IPS-NIHi7 (cell line): ENCODE measurements at regions not wholly inside any gene's neighbourhood (a gene's known extent, or its start where the extent isn't known, plus 50 kb on each side); places are given as distances from the start of the nearest gene placed in this dataset.
"Not testable (repeated sequence)": the region's sequence is repeated elsewhere in the genome, so short reads cannot be mapped to it uniquely, and the experiment has no call there.

Source experiments
- DNase-seq: peaks from one replicate; pipeline ENCODE4 v3.0.0; 2012; ENCODE audit warnings: mixed read lengths; ENCODE audit errors: extremely low spot score

DNA sequence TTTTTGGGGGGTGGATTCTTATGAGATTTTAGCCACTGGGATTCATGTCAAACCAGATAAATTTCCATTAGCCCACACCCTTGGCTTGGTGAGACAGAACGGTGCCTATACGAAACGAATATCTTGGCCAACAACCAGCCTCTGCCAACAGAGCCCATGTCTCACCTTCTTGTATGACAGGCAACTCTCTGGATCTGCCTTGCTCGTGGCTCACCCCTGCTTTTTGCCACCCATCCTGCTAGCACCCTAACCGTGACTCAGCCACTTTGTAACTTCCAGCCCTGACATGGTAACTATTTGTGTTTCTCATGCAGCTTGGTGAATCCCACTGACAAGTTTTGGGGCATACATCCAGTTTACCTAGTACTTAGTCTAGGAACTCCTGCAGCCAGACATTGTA lies 457.0 kb downstream of the SPATA31D1 start:
- no peak for DNase-seq

GRCh38 chr9:82447343-82447742 lies 458.8 kb downstream of the SPATA31D1 start:
- no peak for DNase-seq

DNA sequence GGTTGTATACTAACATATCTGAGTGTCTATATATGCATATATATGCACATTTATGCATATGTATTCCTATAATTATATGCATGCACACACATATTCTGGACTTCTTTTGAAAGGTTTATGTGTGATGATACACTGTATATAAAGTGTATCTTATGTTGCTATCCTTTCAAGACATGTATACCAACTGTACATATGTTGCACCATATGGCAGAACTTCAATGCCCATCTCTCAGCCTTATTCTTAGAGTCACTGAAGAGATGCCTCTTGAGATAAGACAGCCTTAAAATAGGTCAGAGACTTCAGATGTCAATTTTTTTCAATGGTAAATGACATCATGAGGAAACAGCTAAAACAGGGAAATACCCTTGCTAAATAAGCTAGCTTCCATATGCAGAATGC lies 461.4 kb downstream of the SPATA31D1 start:
- no peak for DNase-seq

DNA sequence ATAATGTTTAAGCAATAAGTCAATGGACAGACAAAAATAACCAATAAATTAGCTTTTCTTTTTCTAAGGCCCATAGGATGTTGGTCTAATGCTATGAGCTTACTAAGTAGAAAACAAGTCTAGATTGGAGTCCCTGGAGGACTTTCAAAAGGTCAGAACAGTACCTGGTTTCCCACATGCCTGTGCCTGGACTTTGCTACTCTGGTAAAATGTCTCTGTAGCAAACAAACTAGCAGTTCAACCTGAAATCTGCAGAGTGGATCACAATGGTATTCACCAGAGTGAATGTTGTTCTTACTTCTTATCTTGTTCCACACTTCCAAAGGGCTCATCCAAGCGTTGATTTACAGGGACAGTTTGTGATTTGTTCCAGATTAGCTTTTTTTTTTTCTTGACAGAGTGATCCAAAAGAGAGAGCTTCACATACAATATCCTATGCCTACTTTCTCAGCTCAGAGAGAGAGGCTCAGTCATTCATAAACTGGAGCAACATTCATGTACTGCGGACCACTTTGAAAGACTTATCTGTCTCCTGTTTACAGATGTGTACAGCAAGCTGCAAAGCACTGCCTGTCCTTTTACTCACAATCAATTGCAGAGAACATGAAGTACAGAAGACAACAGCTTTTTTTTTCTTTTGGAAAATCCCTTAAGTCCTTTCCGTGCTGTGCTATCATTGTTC lies 466.1 kb downstream of the SPATA31D1 start:
- DNase-seq: no peak

DNA sequence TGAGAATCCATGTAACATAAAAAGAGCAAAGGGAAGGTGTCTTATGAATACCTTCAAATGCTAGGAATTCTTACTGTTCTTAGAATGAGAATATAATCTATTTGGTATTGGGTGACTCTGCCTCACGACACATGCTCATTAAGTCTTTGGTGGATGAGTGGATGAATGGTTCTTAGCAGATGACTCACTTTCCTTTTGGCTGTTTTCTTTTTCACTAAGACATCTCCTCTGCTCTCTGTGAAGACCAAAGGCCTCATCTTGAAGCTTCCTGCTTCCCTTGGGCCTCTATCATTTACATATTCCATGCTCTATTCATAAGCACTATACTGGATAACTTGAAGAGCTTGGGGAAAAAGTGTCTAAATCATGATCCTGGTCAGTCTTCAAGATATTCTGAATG lies 468.1 kb downstream of the SPATA31D1 start:
- no peak for DNase-seq

DNA sequence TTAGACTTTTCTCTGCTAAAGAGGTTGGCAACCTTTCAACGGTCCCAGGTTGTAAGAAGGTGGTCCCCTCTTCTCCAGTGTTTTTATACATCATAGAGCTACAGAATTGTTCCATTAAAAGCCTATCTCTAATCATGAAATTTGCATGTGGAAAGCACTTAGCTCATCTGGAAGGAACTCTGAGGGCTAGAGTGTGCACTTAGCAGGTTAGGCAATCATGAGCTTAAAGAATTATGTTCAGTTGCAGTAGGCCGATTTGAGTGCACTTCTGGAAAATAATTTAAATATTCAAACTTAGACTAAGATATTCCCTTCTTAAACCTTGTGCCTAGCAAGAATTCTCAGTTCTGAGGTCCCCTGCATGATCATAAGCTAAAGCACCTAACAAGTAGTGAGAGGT lies 468.7 kb downstream of the SPATA31D1 start:
- DNase-seq: no peak

GRCh38 chr9:82457891-82458290 lies 469.3 kb downstream of the SPATA31D1 start:
- no peak for DNase-seq

GRCh38 chr9:82458296-82458695 lies 469.7 kb downstream of the SPATA31D1 start:
- DNase-seq: no peak

DNA sequence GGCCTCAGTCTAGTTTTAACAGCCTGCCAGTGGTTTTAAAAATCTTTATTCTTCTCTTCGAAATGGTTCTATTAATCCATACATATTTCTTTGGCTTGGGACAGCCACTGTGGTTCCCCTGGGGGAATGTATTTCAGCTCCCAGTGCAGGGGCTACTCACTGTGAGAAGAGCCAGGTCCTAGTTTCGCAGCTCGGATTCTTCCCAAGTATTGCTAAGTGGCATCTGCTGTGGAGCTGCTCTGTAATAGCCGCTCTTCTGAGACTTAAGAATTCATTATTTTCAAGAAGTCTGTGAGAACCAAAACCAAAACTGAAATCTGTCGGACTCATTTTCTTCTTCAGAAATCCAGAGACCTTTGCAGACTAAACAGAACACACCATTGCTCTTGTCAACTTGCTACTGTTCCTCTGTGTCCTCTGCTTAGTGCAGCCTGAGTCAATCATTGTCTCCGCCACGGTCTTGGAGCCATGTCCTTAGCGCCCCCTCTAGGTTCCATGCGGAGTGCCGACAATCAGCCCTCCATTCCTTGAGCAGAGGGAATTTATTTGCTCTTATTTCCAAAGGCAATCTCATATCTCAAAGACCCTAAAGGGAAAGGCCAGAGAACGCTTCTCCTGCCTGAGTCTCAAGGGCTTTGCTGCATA lies 478.2 kb downstream of the SPATA31D1 start:
- peak; percentile 78 for DNase-seq

- no peak for DNase-seq
Observed at GRCh38 chr9:82467436-82467835, 478.9 kb downstream of the SPATA31D1 start.

DNA sequence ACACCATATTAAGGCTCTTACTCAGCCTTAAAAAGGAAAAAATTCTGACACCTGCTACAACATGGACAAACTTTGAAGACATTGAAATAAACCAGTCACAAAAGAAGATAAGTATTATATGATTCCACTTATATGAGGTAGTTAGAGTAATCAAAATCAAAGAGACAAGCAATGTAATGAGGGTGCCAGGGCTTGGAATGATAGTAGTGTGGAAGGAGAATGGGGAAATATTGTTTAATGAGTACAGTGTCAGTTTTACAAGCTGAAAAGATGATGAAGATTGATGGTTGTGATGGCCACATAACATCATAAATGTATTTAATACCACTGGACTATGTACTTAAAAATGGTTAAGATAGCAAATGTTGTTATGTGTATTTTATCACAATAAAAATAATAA lies 485.7 kb downstream of the SPATA31D1 start:
- no peak for DNase-seq

DNA sequence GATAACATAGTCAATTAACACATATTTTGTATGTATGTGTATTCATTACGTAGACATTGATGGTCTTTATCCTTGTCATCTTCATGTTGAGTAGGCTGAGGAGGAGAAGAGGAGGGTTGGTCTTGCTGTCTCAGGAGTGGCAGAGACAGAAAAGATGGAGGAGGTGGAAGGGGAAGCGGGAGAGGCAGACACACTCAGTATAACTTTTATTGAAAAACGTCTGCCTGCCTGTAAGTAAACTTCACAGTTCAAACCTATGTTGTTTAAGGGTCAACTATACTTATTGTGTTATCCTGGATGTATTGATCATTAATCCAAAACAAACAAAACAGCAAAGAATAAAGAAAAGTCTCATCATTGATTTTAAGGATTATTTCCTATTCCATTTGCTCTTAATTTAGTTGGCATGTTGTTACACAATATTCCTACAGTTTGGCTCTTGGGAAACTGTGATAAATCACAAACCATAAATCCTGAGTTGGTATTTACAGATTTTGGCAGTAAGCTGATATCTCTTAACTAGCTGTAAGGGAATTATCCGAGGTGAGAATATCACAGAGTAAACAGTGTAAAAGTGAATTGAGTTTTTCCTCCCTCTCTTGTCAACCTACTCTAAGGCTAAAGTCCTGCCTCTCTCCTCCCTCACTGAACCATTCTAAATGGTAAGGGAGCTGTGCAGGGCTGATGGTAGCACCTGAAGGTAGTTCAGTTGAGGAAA lies 487.2 kb downstream of the SPATA31D1 start:
- DNase-seq: no peak

GRCh38 chr9:82480921-82481320 lies 492.3 kb downstream of the SPATA31D1 start:
- DNase-seq: no peak

- no peak for DNase-seq
Observed at GRCh38 chr9:82487935-82488312, 499.4 kb downstream of the SPATA31D1 start.

- no peak for DNase-seq
Observed at GRCh38 chr9:82488313-82489200, 500.0 kb downstream of the SPATA31D1 start.

GRCh38 chr9:82489201-82489821 lies 500.7 kb downstream of the SPATA31D1 start:
- DNase-seq: no peak

GRCh38 chr9:82490019-82490499 lies 501.5 kb downstream of the SPATA31D1 start:
- DNase-seq: no peak

DNA sequence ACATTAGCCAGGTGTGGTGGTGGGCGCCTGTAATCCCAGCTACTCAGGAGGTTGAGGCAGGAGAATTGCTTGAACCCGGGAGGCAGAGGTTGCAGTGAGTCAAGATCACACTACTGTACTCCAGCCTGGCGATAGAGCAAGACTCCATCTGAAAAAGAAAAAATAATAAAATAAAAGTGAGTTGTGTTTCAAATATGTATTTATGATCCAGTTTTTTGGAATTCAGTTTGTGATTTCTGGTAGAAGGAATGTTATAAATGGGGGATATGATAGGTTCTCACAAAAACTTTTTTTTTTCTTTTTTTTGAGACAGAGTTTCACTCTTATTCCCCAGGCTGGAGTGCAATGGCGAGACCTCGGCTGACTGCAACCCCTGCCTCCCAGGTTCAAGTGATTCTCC lies 502.2 kb downstream of the SPATA31D1 start:
- not testable (repeated sequence) for DNase-seq

- DNase-seq: no peak
Observed at GRCh38 chr9:82491604-82492003, 503.0 kb downstream of the SPATA31D1 start.

DNA sequence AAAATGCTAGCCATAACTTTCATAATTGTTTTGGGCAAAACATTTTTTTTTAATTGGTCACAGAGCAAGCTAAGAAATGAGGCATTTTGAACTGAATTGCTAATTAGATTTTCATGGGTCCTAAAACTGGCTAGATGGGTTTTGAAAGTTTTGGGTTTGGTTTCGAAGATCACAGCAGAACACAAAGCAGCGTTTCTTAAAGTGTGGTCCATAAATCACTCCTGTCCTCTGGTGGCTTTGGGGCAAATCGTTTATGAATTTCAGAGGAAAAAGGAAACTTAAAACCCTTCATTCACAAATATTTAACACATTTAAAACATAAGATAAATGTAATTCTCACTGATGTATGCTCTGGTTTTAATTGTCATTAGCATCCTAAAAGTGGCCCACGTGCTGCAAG lies 503.7 kb downstream of the SPATA31D1 start:
- no peak for DNase-seq
